Glutamatergic neuron (in vitro differentiated cells): ENCODE measurements at regions not wholly inside any gene's neighbourhood (a gene's known extent, or its start where the extent isn't known, plus 50 kb on each side); places are given as distances from the start of the nearest gene placed in this dataset.

Experiments
- DNase-seq: peaks from one replicate; pipeline ENCODE4 v3.0.0; 2022
- H3K27ac Mint-ChIP-seq: one replicate; pipeline ENCODE4 v1.8.0; 2020; ENCODE audit warnings: mild to moderate bottlenecking, mixed read lengths, inconsistent platforms; ENCODE audit not compliant: unreplicated experiment
- H3K27me3 Mint-ChIP-seq: one replicate; pipeline ENCODE4 v1.8.0; 2020; ENCODE audit warnings: mild to moderate bottlenecking, moderate library complexity, mixed read lengths, inconsistent platforms; ENCODE audit not compliant: unreplicated experiment
- H3K36me3 Mint-ChIP-seq: one replicate; pipeline ENCODE4 v1.8.0; 2020; ENCODE audit warnings: mild to moderate bottlenecking, mixed read lengths, inconsistent platforms; ENCODE audit not compliant: unreplicated experiment
- H3K4me1 Mint-ChIP-seq: one replicate; pipeline ENCODE4 v1.8.0; 2020; ENCODE audit warnings: mild to moderate bottlenecking, low read depth, mixed read lengths, inconsistent platforms; ENCODE audit not compliant: unreplicated experiment
- H3K4me3 Mint-ChIP-seq: one replicate; pipeline ENCODE4 v1.8.0; 2020; ENCODE audit warnings: mild to moderate bottlenecking, mixed read lengths, inconsistent platforms; ENCODE audit not compliant: unreplicated experiment
- H3K9me3 Mint-ChIP-seq: one replicate; pipeline ENCODE4 v1.8.0; 2020; ENCODE audit warnings: mild to moderate bottlenecking, moderate library complexity, mixed read lengths, inconsistent platforms; ENCODE audit not compliant: unreplicated experiment
- TF ChIP-seq, protein P1 (sequence below): fragments of 200-600 bp; sonication (generic); IDR thresholded peaks from one replicate; pipeline ENCODE4 v1.5.0; 2021; ENCODE audit not compliant: partially characterized antibody, unreplicated experiment

DNA sequence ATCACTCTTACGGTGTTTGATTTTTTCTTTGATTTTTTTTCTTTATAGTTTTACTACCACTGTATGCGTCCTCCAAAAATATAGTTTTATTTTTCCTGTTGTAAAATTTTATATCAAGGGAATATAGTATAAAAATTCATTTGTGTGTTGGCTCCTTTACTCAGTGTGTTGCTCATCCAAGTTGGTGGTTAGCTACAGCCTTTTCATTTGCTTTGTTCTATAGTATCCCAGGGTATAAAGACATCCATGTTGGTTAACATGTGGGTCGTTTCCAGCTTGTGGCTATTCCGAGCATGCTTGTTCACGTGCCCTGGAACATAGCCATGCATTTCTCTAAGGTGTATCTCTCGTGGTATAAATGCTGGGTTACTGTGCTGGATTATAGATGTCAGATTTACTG, 54.8 kb upstream of the DAB2 start:
- no peak overlapping the region for H3K27ac Mint-ChIP-seq
- H3K27me3 Mint-ChIP-seq, result no peaks in the 10 kb centered on the region
- DNase-seq, result no peak
- TF ChIP-seq, protein P1, sequence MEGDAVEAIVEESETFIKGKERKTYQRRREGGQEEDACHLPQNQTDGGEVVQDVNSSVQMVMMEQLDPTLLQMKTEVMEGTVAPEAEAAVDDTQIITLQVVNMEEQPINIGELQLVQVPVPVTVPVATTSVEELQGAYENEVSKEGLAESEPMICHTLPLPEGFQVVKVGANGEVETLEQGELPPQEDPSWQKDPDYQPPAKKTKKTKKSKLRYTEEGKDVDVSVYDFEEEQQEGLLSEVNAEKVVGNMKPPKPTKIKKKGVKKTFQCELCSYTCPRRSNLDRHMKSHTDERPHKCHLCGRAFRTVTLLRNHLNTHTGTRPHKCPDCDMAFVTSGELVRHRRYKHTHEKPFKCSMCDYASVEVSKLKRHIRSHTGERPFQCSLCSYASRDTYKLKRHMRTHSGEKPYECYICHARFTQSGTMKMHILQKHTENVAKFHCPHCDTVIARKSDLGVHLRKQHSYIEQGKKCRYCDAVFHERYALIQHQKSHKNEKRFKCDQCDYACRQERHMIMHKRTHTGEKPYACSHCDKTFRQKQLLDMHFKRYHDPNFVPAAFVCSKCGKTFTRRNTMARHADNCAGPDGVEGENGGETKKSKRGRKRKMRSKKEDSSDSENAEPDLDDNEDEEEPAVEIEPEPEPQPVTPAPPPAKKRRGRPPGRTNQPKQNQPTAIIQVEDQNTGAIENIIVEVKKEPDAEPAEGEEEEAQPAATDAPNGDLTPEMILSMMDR, result no peak
- H3K36me3 Mint-ChIP-seq, result no peaks in the 10 kb centered on the region
- H3K4me3 Mint-ChIP-seq, result no peak overlapping the region
- no peaks in the 10 kb centered on the region for H3K4me1 Mint-ChIP-seq
- H3K9me3 Mint-ChIP-seq, result no peaks in the 10 kb centered on the region

DNA sequence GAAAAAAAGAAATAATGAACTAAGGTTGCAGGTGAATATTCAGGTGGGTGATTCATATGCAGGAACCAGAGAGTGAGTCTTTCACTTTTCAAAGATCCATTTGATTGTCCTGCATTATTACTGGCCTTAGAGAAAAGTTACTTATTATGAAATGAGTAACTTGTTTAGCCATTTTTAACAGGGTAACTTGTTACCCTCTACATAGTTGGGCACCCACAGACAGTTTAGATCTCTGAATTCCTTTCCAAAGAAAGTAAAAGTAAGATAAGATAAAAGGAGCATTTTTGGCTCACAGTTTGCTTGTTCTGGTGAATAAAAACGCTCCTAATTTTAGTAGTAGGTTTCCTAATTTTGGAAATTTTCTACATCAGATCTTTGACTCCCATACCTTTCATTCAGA, 54.1 kb upstream of the DAB2 start:
- Mint-ChIP-seq H3K9me3 (no peaks in the 10 kb centered on the region), H3K4me3 (no peak overlapping the region), H3K27me3 (no peaks in the 10 kb centered on the region), H3K4me1 (no peaks in the 10 kb centered on the region), H3K27ac (no peak overlapping the region), H3K36me3 (no peaks in the 10 kb centered on the region)
- TF ChIP-seq, protein P1, result no peak
- no peak for DNase-seq

DNA sequence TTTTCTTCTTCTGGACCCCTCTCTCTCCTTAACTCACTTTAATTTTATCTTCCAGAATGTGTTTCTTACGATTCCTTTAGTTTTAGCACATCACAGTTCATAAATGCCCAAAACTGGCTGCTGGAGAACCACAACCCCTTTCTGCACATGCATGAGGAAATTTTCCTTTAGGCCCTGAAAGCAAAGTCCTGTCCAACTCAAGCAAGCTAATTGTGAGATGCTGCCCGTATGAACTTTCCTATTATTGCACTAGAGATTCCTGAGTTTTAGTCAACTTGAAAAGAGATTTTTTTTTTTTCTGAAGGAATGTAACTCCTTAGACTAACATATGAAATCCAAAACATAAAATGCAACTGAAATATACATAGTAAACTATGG, 52.1 kb upstream of the DAB2 start:
- no peak overlapping the region for H3K27ac Mint-ChIP-seq
- H3K36me3 Mint-ChIP-seq, result no peaks in the 10 kb centered on the region
- TF ChIP-seq, protein P1, result no peak
- H3K4me3 Mint-ChIP-seq, result no peak overlapping the region
- DNase-seq, result no peak
- H3K27me3 Mint-ChIP-seq, result no peaks in the 10 kb centered on the region
- no peaks in the 10 kb centered on the region for H3K9me3 Mint-ChIP-seq
- H3K4me1 Mint-ChIP-seq, result no peaks in the 10 kb centered on the region

DNA sequence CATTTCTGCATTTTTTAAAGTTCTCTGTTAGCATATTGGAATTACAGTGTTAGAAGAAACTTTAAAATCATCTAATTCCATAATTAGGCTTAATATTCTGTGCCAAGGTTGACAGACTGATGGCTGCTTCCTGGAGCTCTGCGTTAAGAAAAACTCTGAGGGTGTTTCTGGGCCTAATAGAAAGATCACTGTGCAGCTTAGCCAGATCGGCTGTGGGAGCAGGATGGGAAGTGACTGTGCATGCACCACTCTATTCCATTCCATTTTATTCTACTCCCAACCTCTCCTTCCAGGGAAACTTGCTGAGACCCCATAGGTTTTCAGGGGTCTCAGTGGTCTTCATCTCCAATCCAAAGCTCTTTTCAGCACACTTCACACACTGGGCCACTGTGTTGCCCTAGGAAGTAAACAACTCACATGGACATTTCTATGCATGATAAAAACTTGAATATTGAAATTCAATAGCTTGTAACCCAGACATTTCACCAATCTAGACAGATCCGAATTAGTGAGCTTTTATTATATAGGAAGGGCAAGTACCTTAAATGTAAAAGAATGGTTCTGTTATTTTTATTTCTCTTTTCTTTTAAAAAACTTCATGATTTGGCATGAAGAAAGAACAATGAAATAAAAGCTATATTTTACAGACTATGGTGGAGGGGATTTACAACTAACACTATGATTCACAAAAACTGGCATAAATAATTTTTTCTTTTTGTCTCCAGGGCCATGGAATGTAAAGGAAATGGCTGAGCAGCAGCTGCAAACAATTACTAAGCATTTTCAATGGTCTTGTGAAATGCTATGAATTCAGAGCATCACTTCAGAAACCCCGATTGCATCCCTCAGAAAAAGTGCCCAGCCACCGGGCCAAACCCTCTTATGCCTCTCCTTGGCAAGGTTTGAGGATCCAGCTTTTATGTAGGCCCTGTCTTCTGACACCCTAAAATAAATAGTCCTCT, 51.4 kb upstream of the DAB2 start:
- no peak overlapping the region for H3K4me3 Mint-ChIP-seq
- H3K9me3 Mint-ChIP-seq, result no peaks in the 10 kb centered on the region
- H3K4me1 Mint-ChIP-seq, result no peaks in the 10 kb centered on the region
- TF ChIP-seq, protein P1, result no peak
- no peaks in the 10 kb centered on the region for H3K27me3 Mint-ChIP-seq
- no peaks in the 10 kb centered on the region for H3K36me3 Mint-ChIP-seq
- H3K27ac Mint-ChIP-seq, result no peak overlapping the region
- DNase-seq, result no peak

DNA sequence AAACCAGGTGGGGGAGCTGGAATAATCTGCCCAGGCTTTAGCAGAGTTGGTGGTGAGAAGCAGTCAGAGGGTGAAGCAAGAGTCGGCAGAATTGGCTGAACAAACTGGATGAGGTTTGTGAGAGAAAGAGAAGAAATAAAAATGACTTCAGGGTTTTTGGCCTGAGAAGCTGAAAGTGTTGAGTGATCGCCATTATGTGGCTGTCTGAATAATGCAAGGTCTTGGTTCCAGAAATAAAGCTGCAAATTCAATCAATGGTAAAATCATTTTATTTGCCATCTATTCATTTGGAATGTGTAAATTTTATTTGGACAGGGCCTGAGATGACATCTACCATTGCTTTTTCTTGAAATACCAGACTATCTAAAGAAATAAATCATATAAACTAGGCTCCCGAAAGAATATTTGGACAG, 50.4 kb upstream of the DAB2 start:
- no peak overlapping the region for H3K27ac Mint-ChIP-seq
- no peak for DNase-seq
- no peaks in the 10 kb centered on the region for H3K36me3 Mint-ChIP-seq
- no peak overlapping the region for H3K4me3 Mint-ChIP-seq
- no peaks in the 10 kb centered on the region for H3K27me3 Mint-ChIP-seq
- no peaks in the 10 kb centered on the region for H3K4me1 Mint-ChIP-seq
- TF ChIP-seq, protein P1, result no peak
- H3K9me3 Mint-ChIP-seq, result no peaks in the 10 kb centered on the region
